ENCODE measurements at regions not wholly inside any gene's neighbourhood (a gene's known extent, or its start where the extent isn't known, plus 50 kb on each side); places are given as distances from the start of the nearest gene placed in this dataset.
"Not testable (repeated sequence)": the region's sequence is repeated elsewhere in the genome, so short reads cannot be mapped to it uniquely, and the experiment has no call there.

GRCh38 chr13:84640691-84641090 lies 758.4 kb upstream of the SLITRK1 start:
- no peak for DNase-seq

GRCh38 chr13:84630476-84630875 lies 748.2 kb upstream of the SLITRK1 start:
- no peak for DNase-seq

- DNase-seq, result no peak
Observed at GRCh38 chr13:84616864-84617263, 734.6 kb upstream of the SLITRK1 start.

DNA sequence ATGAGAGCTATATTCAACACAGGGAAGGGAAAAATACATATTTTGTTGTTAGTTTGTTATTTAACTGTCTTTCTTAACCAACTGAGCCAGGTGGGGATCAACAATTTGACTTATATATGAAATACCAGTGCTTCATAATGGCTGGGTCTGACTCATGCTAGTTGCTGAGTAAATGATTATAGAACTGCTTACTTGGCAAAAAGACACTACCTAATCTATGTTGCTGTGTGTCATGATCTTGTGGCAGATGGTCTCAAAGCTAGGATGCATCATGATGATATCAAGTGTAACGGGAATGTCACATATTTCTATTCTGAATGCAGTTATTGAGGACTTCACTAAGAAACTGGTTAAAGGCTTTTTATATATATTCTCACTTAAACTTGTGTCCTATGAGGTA lies 727.4 kb upstream of the SLITRK1 start:
- no peak for DNase-seq

- no peak for DNase-seq
Observed at GRCh38 chr13:84607261-84608013, 725.2 kb upstream of the SLITRK1 start.

DNA sequence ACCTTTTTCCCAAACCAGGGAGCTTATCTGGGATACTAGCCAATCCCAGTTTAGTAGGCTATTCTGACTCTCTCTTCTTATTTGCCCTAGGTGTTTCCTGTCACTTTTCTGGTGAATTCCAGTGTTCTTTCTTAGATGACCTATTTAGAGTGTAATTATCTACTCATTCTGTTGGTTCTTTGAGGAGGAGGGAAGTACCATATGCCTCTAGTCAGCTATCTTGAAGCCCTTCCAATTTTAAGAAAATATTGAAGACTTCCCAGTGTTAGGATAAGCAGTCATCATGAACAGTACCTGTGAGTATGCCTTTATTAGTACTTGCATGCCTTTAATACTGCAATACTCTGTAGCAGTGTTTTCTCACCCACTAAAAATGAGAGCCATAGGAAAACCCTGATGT lies 724.3 kb upstream of the SLITRK1 start:
- DNase-seq, result no peak

DNA sequence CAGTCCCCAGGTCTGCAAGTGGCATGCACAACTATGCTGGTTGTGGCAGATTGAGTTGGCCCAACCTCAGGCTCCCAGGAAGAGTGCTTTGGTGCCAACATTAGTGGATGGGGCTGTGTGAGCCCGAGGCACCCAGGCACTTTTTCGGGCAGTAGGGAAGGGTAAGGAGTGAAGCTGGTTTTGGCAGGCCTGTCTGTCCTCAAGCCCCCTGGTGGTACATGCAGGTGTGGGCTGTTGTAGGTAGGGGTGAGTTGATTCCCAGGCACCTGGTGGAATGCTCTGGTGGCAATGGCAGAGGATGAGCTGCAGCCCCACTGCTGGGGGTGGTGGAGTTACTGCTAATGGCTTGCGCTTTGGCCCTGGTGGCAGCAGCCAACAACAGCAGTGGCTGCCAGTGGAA lies 723.7 kb upstream of the SLITRK1 start:
- DNase-seq, result no peak

DNA sequence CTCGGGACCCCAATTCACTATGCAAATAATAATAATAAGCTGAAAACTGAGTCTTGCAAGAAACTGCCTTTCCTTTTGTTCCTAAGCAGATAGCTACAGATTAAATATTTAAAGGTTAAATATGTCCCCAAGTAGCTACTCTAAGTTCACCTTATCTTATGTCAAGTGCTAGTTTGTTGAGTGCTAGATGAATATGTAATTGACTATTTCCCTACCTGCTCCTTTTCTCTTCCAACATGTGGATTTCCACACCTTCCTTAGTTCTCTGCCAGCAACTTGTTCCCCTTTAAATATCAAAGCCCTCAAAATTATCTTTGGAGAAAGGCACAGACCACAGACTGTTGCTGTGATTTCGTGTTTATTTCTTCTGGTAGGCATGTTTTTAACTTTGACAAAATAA lies 709.2 kb upstream of the SLITRK1 start:
- no peak for DNase-seq

DNA sequence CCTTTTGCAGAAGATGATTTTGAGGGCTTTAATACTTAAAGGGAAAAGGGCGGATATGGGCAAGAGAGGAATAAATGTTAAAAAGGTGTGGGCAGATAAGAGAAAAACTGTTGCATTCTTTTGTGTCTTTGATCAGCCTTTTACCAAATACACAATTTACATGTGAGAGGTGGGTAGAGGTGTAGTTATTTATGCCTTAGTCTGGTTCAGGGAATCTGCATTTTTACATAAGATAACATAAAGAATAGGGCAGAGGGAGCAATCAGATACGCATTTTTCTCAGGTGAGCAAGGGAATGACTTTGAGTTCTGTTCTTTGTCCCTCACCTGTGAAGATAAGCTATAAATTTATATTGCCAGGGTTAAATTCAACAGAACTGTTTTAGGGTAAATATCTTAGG lies 708.4 kb upstream of the SLITRK1 start:
- DNase-seq, result no peak

DNA sequence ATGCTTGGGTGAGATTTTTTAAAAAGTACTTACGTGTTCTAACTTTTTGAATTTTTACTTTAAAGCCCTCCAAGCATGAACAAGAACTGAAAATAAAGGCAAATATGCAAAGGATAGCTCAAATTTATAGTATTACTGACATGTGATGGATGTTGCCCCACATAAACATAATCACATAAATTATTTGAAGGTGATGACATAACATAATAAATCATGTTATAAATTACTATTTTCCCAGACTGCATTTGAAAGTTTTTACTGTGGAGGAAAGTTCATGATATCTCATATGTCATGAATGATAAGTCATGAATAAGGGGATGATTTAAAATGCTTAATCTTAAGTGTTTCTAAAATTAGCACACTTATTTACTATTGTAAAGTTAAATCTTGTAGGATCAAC lies 705.7 kb upstream of the SLITRK1 start:
- DNase-seq, result no peak

DNA sequence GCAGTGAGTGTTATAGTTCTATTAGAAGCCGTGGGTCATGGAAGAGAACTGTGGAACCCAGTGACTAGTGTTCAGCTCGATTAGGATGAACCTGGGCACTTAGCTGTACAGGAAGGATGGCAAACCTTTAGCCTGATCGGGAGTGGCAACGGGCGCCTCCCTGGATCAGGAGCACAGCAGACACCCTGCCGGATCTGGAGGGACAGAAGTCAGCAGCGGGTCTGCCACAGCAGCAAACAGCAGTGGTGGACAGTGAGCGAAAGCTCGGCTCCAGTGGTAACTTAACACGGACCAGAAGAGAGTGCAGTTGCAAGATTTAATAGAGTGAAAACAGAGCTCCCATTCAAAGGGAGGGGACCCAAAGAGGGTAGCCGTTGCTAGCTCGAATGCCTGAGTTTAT lies 697.6 kb upstream of the SLITRK1 start:
- DNase-seq, result not testable (repeated sequence)

GRCh38 chr13:84574851-84575250 lies 692.6 kb upstream of the SLITRK1 start:
- DNase-seq, result peak; percentile 10 to 11

DNA sequence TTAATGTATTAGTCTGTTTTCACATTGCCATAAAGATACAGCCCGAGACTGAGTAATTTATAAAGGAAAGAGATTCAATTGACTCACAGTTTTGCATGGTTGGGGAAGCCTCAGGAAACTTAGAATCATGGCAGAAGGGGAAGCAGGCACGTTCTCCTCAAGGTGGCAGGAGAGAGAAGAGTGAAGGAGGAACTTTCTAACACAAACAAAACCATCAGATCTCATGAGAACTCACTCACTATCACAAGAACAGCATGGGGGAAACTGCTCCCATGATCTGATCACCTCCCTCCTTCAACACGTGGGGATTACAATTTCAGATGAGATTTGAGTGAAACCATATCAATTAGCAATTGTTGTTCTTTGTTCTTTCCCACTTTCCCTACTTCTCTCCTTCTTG lies 689.0 kb upstream of the SLITRK1 start:
- DNase-seq, result no peak

DNA sequence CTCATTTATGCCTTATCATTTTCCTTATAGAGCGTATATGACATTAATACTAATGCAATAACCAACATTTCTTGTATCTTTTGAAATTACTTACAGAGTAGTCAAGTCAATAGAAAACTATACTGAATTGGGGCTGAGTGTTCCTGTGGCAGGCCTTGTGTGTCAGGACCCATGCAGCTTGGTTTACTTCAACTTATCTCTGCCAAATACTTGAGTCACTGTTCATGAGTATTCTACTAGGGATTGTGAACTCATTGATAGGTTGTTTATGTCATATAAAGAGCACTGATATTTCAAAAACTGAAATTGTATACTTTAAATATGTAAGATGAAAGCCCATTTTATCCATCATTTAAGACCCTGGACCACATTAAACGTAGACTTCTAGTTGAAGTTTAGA lies 688.6 kb upstream of the SLITRK1 start:
- DNase-seq, result no peak

DNA sequence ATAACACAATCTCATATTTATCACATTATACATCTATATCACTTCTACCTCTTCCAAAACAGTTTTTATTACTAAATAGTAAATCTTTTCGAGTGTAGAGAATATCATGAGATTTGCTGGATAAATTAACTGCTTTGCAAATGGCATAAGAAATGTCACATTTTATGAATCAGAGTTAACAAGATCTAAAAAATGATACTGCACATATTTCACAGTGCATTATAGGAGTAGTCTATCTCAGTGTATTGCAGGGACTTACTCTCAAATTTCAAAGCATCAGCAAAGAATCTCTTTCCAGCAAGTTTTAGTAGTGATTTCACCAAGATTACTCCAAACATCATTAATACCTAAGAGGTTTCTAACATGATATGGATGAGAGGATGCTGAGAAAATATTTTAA lies 687.1 kb upstream of the SLITRK1 start:
- no peak for DNase-seq

DNA sequence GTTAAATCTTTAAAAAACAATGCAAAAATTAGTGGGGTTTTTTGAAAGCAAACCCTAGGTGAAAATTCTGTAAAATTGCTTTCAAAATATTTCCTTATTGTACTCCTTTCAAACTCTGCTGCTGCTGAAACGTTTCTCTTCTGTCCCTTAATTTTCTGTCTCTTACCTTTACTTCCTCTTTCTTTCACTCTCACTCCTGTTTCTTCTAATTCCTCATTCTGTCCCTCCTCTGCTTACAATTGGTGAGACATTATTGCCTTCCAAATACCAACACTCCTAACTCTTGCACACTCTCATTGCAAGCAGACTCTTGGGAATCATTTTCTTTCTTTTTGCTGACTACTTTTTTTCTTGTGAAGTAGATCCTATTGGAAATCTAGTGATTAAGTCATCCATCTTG lies 685.6 kb upstream of the SLITRK1 start:
- DNase-seq, result peak; percentile 24 to 38

- no peak for DNase-seq
Observed at GRCh38 chr13:84566780-84567179, 684.5 kb upstream of the SLITRK1 start.

GRCh38 chr13:84563611-84564010 lies 681.3 kb upstream of the SLITRK1 start:
- DNase-seq, result no peak

GRCh38 chr13:84553227-84553626 lies 671.0 kb upstream of the SLITRK1 start:
- no peak for DNase-seq

DNA sequence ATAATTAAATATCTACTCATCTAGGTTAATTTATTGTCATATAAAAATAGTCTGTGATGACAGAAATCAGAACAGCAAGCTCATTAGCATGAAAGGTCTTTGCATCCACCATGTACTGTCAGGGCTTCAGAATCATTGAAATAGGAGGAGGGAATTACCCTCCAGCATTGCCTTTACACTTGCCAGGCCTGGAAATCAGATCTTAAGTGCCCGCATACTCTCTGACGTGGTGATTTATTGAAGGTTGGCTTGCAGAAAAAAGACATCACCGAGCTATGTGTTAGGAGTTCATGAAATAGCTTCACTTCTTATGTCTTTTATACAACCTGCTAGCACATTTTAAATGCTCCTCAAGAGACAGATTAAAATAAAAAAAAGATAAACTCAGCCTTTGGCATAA lies 661.7 kb upstream of the SLITRK1 start:
- no peak for DNase-seq

DNA sequence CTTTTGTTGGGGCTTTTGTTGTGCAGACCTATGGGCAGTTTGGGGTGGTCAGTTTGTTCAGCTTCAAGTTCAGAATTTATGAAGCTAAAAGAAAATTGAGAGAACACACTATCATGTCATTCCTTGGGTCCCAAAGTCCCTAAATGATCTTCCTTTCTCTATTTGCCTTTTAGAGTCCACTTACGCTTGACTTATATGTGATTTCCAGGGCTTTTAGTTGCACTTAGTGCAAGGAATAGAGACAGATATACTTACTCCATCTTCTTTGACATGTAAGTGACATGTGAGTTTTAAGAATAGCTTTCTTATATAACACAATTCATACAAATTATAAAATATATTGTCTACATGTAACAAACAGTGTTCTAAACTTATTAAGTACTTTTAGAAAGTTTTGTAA lies 660.1 kb upstream of the SLITRK1 start:
- no peak for DNase-seq

DNA sequence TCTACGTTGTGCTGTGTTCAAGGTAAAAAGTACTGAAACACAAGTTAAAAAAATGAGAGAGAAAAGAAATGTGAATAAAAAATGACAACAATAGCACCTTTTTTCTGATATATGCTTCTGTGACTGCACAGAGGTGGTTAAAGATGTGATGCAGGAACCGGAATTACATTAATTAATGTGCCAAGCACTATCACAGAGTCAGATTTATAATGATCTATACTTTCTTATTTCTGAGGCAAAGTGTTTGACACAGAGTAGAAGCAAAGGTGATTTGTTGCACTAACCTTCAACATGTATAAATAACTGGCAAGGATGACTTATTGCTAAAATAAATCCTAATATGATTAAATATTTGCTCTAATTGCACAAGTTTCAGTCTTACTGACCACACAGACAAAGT lies 654.6 kb upstream of the SLITRK1 start:
- no peak for DNase-seq

- no peak for DNase-seq
Observed at GRCh38 chr13:84528408-84529070, 646.3 kb upstream of the SLITRK1 start.

GRCh38 chr13:84525865-84526264 lies 643.6 kb upstream of the SLITRK1 start:
- DNase-seq, result no peak

DNA sequence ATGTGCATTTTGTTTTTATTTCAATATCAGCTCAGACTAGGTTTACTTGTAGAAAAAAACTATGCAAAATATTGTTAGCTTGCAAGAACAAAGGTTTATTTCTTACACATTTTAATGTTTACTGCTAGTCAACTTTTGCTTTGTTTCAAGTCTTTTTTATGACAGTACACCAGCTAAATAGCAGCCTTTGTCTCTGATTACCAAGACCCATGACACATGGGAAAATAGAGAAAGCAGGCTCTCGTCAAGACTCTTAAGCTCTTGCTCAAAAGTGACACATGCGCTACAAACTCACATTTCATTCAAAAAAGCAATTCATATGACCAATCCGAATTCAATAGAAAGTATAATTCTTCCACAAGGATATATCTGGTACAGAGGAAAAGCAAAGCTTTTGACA lies 642.3 kb upstream of the SLITRK1 start:
- no peak for DNase-seq

Measured in AML-193 (cell line).